ENCODE measurements at regions not wholly inside any gene's neighbourhood (a gene's known extent, or its start where the extent isn't known, plus 50 kb on each side); places are given as distances from the start of the nearest gene placed in this dataset.

DNA sequence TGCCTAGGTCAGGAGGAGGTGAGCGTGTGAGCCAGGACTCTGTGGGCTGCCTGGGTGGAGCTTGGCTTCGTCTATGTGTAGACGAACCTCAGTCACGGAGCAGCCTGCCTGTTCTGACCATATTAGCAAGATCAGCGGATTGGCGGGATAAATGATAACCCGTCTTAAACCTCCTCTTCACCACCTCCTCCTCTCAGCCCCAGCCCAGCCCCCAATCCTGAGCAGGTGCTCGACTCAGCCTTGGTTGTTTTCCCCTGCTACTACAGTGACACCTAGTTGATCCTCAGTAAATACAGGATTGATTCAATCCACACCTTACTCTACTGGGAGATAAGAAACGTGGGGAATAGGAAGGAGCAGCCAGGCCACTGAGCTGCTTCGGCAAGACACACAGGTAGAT, 286.1 kb downstream of the IRX2 start:
- TF ChIP-seq POLR2A (IDR thresholded peaks at IDR 0.05; ENCODE audit: low read length) (no peak), GATA1 (IDR thresholded peaks at IDR 0.05; ENCODE audit: low read depth, low read length) (no peak)
